Activated T-cell treated with anti-CD3 and anti-CD28 coated beads for 48 hours (primary cell): ENCODE measurements at regions not wholly inside any gene's neighbourhood (a gene's known extent, or its start where the extent isn't known, plus 50 kb on each side); places are given as distances from the start of the nearest gene placed in this dataset.
"Not testable (repeated sequence)": the region's sequence is repeated elsewhere in the genome, so short reads cannot be mapped to it uniquely, and the experiment has no call there.

Source experiments
- DNase-seq: peaks from one replicate; pipeline ENCODE4 v3.0.0-alpha.2; 2020; ENCODE audit warnings: low read depth

DNA sequence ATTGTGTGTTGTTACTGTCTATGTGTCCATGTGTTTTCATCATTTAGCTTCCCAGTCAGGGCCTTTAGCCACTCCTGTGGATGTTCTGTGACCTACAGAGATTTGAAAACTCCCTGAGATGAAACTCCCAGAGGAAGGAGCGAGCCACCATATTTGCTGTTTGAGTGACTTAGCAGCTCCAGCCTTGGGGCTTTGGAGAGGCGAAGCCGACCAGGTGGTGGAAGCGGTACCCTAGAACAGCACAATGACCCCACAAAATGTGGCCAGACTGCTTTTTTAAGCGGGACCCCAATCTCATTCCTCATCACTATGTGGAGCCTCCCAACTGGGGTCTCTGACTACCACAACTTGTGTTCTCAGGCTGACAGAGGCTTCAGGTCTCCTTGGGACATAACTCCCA is 323.9 kb upstream of the KCND2 start:
- no peak for DNase-seq

DNA sequence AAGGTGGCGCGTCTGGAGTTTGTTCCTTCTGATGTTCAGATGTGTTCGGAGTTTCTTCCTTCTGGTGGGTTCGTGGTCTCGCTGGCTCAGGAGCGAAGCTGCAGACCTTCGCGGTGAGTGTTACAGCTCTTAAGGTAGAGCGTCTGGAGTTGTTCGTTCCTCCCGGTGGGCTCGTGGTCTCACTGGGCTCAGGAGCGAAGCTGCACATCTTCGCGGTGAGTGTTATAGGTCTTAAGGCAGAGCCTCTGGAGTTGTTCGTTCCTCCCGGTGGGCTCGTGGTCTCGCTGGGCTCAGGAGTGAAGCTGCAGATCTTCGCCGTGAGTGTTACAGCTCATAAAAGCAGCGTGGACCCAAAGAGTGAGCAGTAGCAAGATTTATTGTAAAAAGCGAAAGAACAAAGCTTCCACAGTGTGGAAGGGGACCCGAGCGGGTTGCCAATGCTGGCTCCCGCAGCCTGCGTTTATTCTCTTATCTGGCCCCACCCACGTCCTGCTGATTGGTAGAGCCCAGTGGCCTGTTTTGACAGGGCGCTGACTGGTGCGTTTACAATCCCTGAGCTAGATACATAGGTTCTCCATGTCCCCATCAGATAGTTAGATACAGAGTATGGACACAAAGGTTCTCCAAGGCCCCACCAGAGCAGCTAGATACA is 322.5 kb upstream of the KCND2 start:
- not testable (repeated sequence) for DNase-seq

DNA sequence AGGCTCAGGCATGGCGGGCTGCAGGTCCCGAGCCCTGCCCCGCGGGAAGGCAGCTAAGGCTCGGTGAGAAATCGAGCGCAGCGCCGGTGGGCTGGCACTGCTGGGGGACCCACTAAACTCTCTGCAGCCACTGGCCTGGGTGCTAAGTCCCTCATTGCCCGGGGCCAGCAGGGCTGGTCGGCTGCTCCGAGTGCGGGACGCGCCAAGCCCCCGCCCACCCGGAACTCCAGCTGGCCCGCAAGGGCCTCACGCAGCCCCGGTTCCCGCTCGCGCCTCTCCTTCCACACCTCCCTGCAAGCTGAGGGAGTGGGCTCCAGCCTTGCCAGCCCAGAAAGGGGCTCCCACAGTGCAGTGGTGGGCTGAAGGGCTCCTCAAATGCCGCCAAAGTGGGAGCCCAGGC is 321.4 kb upstream of the KCND2 start:
- DNase-seq, result not testable (repeated sequence)

DNA sequence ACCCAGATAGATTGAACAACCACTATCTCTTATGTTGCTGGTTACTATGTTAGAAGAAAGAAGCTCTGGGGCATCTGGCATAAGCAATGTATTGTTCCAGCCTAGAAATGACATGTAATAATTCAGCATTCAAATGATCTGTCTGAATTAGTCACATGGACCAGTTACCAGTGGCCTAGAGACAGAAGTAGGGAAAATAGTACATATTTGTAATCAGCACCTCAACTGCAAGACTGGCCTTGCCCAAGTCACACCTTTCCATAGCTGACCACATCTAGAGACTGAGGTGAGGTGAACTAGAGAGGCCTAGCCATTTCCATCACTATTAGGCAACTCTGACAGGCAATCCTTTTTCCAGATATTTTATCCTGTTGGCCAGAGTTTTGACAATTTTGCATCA is 315.6 kb upstream of the KCND2 start:
- no peak for DNase-seq

DNA sequence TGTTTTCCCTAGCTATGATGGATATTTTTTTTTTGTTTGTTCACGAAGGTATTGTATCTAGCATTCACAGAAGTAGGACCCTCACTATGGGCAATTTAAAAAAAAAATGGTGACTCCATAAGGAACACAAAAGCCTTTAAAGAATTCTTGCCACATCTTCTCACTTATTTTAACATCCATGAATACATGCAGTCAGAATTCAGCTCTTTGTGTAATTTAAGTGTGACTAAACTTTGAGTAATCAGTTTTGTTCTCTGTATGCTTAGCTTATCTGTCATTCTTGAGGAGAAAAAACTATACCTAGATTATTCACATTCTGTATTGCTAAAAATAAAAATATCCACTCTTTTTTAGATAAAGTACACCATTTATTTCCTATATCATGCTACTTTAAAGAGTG is 313.2 kb upstream of the KCND2 start:
- DNase-seq, result no peak

DNA sequence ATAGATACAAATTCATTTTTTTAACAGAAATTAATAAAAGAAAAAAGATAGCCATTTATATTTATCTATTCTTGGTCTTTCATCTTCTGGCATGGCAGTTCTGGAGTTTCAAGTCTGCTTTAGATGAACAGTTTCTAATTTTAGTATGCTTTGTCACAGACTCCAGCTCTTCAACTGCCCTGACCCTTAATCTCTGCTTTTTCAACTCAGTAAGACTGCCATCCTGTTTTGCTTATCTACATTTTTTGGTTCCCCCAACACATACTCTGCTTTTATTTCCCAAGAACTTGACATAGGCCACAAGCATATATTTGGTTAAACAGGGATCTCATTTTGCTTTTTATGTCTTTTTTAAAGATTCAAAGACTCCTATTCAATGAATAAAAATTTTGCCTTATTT is 309.3 kb upstream of the KCND2 start:
- DNase-seq, result no peak

DNA sequence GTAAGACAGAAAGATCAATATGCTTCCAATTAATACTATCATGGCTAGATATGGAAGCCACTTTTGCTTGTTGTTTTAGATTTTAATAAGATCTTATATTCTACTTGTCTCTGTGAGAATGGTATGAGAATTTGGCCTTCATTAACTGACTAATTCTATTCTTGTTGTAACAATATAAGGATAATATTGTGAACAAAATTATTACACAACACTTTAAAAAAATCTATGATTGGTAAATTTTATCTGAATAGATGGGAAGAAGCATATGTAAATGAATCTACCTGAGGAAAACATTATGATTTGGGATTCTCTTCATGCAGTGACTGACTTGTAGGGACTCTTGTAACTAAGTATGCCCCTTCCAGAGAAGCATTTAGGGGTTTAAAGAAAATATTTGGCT is 308.9 kb upstream of the KCND2 start:
- no peak for DNase-seq

DNA sequence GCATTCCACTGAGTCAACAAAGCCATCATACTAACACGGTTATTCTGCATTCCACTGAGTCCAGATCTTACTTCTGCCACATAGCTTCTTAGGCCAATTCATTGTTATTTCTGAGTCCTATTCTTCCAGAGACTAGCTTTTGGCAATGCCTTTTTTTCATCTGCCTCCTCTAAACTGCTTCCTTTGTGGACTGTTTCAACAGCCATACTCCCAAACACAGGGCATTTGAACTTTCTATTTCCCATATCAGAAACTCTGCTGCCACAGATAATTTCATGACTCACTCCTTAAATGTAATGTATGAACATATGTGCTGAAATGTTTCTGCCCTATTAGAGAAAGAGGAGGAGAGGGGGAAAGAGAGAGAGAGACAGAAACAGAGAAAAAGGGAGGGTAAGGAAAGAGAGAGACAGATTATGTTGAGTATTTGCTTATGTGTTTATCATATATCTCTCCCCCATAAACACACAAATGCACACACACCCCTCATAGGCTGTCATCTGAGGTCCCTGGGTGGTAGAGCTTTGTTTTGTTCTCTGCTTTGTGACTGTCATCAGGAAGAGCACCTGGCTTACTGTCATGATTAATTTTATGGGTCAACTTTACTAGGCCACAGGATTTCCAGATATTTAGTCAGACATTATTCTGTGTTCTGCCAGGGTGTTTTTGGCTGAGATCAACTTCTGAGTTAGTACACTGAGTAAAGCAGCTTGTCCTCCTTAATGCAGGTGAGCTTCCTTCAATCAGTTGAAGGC is 308.0 kb upstream of the KCND2 start:
- no peak for DNase-seq

DNA sequence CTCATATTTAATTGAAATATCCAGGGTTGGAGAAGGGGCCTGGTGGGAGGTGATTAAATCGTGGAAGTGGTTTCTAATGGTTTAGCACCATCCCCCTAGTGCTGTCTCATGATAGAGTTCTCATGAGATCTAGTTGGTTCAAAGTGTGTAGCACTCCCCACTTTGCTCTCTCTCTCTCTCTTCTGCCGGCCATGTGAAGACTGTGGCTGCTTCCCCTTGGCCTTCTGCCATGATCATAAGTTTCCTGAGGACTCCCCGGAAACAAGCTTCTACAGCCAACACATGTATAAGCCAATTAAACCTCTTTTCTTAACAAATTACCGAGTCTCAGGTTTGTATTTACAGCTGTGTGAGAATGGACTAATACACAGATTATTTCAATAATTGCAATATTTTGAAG is 305.8 kb upstream of the KCND2 start:
- no peak for DNase-seq

DNA sequence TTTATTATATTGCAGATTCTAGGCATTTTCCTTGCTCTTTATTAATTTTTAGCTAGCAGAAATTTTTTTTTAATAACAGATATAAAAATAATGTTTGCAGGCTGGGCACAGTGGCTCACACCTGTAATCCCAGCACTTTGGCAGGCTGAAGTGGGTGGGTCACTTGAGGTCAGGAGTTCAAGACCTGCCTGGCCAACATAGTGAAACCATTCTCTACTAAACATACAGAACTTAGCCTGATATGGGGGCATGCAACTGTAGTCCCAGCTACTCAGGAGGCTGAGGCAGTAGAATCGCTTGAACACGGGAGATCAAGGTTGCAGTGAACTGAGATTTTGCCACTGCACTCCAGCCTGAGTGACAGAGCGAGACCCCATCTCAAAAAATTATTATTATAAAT is 304.6 kb upstream of the KCND2 start:
- not testable (repeated sequence) for DNase-seq

DNA sequence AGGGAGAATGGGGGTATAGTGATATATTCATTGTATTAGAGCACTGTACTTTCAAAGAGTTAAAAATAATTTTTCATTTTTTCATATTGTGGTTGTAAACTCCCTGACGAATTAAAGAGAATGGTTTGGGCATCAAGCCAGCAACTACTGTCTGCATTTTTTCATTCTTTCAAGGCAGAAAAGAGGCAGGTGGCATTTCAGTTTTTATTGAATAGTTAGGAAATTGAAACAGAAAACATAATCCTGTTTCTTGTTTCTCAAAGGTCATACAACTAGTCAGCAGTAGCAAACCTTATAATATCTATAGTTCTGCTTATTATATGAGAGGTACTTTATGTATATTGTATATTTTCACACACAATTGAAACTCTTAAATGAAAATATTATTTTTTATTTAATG is 303.9 kb upstream of the KCND2 start:
- DNase-seq, result no peak

DNA sequence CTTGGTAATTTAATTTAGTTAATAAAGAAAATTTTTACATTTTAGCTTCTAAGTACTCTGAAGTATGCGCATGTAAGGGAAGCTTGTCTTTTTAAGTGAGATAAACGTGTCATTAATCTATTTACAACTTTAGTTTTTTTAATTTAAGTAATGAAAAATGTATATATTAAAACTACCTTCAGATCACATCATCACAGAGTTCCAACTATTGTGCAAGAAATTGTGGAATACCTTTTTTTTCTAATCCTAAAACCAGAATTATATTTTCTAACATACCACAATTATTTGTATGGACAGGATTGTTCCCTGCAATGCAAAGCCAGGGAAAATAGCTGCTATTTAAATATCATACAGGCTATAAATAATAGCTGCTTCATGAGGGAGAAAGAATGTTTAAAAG is 303.2 kb upstream of the KCND2 start:
- no peak for DNase-seq

DNA sequence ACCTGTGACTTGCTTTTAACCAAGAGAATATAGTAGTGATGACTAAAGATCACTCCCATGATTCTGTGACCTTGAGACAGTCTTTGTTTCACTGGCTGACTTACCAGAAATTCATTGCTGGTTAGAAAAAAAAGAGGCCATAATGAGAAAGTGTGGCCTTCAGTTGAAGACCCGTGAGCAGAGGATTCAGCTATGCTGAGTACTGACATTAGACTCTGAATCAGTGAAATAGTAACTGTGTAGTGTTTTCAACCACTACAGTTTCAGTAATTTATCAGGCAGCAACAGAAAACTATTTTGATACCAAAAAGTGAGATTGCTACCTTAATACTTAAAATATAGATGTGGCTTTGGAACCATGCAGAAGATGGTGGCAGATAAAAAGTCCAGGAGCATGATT is 298.0 kb upstream of the KCND2 start:
- no peak for DNase-seq

DNA sequence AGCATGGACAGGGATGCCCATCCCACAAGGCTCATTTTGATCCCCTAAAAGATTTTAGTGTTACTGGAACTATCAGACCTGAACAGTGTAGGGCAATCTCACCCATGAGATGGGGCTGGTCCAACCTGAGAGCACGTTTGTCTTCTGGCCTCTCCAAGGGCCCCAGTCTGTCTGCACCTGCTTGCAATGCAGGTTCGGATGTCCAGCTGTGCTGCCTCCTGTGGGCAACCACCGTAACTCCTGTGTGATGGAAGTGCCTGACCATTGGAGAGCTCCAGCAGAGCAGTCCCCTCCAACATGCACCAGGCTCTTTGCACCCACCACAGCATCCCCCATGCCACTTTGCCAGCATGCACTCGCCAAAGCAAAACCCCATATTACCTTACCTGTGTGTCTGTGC is 290.1 kb upstream of the KCND2 start:
- no peak for DNase-seq

DNA sequence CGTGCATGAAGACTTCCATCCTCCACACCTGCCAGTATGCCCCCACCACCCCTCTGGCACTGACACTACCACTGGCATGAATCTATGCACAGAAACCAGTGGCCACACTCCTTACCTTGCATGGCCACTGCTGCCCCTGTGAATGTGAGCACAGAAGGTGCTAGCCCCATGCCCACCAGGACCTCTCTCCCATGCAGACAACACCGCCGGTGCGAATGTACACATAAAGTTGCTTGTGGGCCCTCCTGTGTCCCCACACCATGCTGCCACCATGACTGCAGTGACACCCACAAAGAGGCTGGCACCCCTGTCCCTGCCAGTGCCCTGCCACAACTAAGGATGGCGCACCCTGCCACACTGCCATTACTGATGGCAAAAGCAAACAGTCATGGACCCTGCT is 289.5 kb upstream of the KCND2 start:
- DNase-seq, result no peak

DNA sequence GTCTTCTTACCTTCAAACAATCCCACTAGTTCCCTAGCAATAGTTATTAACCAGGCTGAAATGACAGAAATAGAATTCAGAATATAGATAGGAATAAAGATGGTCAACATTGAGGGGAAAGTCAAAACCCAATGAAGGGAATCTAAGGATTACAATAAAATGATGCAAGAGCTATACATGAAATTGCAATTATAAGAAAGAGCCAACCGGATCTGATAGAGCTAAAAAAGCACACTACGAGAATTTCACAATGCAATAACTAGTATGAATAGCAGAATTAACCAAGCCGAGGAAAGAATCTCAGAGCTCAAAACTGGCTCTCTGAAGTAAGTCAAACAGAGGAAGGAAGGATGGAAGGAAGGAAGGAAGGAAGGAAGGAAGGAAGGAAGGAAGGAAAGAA is 288.7 kb upstream of the KCND2 start:
- DNase-seq, result no peak

DNA sequence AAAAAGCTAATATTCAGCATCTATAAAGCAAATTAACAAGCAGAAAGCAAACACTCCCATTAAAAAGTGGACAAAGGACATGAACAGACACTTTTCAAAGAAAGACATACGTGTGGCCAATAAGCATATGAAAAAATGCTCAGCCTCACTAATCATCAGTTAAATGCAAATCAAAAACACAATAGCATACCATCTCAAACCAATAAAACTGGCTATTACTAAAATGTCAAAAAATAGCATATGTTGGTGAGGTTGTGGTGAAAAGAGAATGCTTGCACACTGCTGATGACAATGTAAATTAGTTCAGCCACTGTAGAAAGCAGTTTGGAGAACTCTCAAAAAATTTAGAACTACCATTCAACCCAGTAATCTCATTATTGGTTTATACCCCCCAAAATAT is 284.6 kb upstream of the KCND2 start:
- DNase-seq, result no peak

DNA sequence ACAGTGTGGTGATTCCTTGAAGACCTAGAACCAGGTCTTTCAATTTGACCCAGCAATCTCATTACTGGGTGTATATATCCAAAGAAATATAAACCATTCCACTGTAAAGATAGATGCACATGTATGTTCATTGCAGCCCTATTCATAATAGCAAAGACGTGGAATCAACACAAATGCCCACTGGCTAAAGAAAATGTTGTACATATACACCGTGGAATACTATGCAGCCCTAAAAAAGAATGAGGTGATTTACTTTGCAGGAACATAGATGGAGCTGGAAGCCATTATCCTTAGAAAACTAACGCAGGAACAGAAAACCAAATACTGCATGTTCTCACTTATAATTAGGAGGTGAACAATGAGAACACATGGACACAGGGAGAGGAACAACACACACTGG is 278.0 kb upstream of the KCND2 start:
- DNase-seq, result no peak

DNA sequence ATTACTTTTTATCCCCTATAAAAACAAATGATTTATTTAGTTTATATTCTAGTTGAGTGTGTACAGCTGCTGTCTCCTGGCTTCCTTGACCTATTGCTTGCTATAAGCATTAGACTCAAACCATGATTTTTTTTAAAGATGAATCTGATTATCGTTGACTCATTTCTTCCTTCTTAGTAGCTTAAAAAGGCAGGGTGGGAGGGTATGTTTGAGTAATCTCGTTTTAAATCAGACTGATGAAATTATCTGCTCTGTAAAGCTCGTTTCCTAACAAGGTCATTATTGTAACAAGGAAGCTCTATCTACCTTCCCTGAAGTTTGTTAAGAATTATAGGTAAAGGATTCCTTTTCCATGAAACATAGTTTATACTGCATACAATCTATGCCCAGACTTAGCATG is 276.3 kb upstream of the KCND2 start:
- no peak for DNase-seq

DNA sequence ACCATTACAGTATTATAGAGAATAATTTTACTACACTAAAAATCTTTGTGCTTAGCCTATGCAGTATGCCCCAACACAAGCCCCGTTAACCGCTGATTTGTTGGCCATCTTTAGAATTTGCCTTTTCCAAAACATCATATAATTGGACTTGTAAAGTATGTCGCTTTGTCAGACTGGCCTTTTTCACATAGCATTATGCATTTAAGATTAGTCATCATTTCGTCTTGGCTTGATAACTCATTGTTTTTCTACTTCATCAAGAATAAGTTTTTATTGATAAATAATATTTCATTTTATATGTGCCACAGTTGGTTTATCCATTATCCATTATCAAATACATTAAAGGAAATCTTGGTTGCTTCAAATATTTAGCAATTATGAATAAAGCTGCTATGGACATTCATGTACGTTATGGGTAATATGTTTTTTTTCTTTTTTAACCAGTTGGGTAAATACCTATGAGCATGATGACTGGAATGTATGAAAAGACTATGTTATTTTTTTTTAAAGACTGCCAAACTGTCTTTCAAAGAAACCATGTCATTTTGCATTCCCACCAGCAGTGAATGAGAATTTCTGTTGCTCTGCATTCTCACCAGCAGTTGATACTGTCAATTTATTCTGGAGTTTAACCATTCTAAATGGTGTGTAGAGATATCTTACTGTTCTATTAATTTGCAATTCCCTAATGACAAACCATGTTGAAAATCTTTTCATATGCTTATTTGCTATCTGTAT is 273.1 kb upstream of the KCND2 start:
- no peak for DNase-seq

DNA sequence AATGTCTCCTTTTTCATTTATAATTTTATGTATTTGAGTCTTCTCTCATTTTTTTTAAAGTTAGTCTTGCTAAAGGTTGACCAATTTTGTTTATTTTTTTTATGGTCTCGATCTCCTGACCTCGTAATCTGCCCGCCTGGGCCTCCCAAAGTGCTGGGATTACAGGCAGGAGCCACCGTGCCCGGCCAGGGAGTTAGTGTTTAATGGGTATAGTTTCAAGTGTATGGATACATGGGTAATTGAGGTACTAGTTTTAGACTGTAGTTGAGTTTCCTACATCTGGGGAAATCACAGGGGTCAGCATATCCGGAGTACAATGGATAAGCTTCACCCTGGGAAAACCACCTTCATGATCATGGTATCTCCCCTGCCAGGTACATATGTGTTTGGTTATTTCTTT is 267.3 kb upstream of the KCND2 start:
- no peak for DNase-seq

DNA sequence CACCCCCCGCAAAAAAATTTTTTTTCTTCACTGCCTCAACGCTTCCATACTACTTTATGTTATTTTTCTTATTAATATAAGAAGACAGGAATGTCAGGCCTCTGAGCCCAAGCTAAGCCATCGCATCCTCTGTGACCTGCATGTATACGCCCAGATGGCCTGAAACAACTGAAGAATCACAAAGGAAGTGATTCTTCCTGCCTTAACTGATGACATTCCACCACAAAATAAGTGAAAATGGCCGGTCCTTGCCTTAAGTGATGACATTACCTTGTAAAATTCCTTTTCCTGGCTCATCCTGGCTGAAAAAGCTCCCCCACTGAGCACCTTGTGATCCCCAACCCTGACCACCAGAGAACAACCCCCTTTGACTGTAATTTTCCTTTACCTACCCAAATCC is 258.7 kb upstream of the KCND2 start:
- DNase-seq, result not testable (repeated sequence)

DNA sequence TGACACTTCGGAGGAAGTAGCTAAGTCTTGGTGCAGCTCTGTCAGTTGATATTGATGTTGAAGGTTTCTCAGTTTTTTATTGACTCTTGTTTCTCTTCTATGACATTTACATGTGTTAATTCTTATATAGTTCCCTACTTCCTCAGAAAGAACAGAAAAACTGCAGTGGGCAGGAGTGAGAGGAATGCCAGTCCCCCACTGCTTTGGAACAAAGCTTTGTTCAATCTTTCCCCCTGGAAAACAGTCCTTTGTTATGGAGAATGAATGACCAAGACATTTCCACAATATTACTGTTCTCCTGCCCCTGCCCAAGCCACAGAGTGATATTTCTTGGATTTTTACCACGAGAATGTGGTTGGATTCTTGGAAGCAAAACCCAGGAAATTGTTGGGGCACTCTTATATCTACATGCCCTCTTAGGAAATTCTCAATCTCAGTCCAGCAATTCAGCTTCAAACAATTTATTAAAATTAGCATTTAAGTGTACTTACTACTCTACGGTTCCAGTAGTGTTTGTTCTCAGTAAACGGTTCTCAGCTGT is 258.0 kb upstream of the KCND2 start:
- no peak for DNase-seq
